ENCODE measurements at regions not wholly inside any gene's neighbourhood (a gene's known extent, or its start where the extent isn't known, plus 50 kb on each side); places are given as distances from the start of the nearest gene placed in this dataset.

- no peak for DNase-seq
These were observed 241.8 kb upstream of the PRDM1 start for GRCh38 chr6:105844275-105844883.

GRCh38 chr6:105839266-105839665 lies 246.9 kb upstream of the PRDM1 start:
- no peak for DNase-seq

GRCh38 chr6:105838171-105838570 lies 248.0 kb upstream of the PRDM1 start:
- DNase-seq: no peak

DNA sequence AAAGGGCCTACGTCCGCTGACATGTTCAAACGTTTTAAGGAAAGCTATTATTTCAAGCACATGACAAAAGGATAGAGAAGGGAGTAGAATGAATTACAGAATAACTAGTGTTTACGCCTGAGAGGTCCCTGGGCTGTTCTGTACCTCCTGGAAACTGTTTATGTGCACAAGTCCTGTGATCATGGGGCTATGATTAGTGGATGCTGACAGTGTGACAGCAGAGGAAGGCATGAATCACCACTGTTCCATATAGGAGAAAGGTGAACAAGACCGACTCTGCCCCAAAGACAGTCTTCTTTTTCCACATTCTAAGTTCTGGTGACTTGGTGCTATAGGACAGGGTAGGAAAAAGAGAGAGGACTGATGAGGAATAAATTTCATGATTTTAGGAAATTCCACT lies 249.2 kb upstream of the PRDM1 start:
- DNase-seq: no peak

- no peak for DNase-seq
These were observed 249.8 kb upstream of the PRDM1 start for GRCh38 chr6:105836379-105836778.

GRCh38 chr6:105835373-105835772 lies 250.8 kb upstream of the PRDM1 start:
- DNase-seq: no peak

DNA sequence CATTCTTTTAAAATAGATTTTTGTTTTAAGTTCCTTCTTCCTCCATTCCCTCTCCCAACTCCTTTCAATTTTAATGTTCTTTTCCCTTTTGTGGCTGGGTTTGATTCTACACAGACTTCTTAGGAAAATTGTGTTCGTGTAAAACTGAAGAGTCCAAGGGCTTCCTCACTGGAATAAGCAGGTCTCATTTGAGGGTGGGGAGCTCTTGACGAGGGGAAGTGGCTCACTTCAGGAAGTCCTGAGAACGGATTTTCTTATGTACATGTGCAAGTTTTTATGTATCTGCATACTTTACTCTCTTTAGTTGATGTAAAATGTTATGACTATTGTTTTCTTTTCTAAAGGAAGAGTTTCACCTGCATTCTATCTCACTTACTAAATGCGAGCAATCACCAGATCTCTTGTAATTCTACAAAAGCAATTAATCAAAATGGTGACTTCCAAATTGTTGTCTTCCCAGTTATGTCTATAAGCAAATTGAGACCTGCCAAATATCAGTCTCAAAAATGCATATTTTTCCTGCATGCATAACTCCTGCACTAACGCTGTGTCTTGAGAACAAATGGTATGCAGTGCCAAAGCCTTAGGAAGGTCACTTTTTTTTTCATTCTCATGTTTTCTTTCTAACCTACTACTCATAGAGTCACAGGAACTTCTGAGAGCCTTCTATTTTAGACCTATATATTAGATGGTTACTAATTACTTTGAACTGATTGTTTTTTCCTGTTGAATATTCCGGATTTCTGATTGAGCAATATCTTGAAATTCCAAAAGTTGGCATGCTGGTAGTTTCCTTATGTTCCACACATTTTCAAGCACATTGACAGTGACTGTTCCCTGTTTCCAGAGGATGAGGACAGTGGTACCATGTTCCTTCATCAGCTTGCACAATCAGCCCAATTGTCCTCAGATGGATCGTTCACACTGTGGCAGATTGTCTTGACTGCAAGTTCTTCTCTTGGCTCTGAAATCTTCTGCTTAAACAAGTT lies 251.9 kb upstream of the PRDM1 start:
- DNase-seq: no peak

GRCh38 chr6:105832313-105832761 lies 253.8 kb upstream of the PRDM1 start:
- DNase-seq: no peak

DNA sequence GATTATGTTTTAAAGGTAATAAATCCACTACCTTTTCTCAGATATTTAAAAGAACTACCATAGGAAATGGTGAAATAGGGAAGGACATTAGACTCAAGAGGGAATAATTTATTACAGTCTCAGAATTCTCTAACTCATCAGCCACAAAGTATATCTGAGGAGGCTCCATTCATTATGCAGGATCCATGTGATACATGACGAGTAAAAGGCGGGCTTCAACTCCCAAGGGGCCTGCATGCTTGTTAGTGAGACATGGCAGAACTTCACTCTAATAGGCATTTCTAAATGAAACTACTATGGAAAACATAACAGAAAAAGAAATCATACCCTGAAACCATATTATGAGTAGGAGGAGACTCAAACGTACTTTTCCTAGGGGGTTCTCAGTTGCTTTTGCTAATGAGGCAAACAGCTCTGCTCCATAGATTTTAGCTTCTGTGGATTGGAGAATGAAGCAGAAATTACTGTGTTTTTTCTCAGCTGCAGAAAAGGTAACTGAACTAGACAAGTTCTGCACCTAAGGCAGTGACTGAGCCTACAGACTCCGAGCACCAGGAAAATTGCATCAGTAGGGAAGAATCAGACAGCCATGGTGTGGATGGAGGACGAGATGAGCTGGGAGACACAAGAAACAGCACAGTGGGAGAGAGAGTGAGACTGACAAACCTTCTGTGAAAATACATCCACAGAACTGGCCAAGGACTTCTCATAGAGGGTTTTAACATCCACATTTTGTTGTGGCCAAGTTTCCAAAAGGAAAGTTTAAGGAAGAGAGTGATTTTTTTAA lies 254.6 kb upstream of the PRDM1 start:
- DNase-seq: no peak

- no peak for DNase-seq
These were observed 260.9 kb upstream of the PRDM1 start for GRCh38 chr6:105825210-105825609.

- DNase-seq: no peak
These were observed 261.4 kb upstream of the PRDM1 start for GRCh38 chr6:105824732-105825131.

DNA sequence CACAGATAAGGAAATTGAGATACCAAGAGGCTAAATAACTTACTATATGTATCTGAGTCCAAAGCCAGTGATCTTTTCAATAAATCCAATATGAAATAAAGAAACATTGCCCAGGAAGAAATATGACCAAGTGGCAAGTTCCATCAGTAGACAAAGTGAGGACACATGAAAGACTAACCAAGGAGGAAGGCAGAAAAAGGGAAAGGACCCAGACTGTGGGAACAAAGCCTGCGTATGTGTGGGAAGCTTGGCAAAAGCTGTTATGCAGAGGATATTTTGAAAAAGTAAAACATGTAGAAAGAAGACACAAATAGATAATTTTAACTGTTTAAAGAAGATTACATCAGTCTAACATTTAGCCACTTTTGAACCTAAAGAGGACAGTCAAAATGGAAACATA lies 264.4 kb upstream of the PRDM1 start:
- DNase-seq: no peak

DNA sequence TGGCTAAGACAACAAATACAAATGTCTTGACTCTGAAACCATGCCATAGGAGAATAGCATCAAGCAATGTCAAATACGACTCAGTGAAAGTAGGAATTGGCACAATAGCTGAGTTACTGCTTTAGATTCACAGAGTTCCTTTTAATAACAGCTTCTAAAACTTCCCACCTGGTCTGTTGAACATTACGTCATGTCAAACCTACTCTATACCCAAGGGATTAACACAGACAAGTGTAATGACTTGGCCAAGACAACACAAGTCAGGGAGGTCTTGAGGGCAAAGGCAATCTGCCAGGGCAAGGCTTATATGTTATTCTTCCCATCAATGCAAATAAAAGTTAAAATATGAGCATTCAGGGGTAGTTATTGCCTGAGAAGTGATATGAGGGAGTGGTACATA lies 265.1 kb upstream of the PRDM1 start:
- no peak for DNase-seq

GRCh38 chr6:105819745-105820144 lies 266.4 kb upstream of the PRDM1 start:
- no peak for DNase-seq

- no peak for DNase-seq
These were observed 267.6 kb upstream of the PRDM1 start for GRCh38 chr6:105818505-105818904.

DNA sequence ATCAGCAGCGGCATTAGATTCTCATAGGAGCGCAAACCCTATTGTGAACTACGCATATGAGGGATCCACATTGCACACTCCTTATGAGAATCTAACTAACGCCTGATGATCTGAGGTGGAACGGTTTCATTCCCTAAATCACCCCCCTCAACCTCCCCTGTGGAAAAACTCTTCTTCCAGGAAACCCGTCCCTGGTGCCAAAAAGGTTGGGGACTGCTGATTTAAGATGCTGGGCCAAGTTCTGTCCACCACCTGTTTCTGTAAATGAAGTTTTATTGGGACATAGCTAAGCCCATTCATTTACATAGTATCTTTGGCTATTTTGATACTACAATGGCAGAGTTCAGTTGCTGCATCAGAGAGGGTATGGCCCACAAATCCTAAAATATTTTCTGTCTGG lies 268.2 kb upstream of the PRDM1 start:
- no peak for DNase-seq

DNA sequence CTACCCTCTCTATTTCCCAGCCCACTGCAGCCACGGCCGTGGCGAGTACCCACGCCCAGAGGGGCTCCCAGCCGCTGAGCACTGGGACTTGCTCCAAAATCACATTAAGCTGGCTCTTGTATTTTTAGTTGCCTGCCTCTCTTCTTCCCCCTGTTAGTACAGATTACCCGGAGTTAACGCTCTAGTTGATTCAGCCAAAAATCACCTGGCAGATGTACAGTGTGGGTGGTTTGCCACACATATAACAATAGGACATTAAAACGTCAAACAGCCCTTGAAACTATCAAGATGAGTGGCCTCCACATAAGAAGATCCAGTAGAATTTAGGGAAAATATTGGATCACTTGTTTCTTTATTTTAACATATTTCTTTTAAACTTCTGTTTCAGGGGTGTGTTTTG lies 268.8 kb upstream of the PRDM1 start:
- DNase-seq: no peak

GRCh38 chr6:105816847-105817246 lies 269.3 kb upstream of the PRDM1 start:
- DNase-seq: no peak

DNA sequence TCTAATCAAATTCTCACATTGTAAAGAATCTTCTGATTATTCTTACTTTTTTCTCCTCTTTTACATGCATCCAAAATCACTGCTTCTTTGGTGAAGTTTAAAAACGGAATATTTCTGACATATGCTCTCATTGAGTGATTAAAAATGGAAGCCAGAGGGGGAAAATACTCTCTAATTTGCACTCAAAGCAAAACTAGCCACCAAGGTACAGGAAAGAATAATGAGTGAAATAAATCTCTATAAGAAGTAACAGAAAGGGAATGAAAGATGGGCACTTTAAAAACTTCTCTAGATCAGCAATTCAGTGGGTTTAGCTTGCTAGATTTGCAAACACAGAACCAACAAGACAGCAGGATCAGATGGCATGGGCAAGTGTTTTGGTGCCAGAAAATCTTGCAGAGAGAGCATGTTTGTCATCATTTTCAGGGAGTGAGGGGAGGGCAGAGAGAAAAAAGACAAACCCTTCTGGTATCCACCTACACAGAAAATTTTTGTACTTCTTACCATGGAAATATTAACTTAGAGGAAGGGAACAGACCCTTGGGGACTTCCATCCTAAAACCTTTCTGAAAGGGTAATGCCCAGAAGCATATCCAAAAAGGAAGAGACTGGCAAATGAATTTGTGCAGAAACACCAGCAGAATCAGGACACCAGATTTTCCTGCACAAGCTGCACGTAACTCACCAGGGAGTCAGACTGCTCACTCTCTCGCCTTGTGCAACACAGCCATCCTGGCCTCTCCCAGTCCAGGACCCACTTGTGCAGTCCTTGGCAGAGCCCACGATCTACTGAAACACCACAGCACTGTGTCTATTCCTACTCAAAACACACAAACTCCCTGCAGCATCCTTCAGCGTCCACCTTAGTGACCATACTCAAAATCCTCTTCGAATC lies 270.2 kb upstream of the PRDM1 start:
- no peak for DNase-seq

DNA sequence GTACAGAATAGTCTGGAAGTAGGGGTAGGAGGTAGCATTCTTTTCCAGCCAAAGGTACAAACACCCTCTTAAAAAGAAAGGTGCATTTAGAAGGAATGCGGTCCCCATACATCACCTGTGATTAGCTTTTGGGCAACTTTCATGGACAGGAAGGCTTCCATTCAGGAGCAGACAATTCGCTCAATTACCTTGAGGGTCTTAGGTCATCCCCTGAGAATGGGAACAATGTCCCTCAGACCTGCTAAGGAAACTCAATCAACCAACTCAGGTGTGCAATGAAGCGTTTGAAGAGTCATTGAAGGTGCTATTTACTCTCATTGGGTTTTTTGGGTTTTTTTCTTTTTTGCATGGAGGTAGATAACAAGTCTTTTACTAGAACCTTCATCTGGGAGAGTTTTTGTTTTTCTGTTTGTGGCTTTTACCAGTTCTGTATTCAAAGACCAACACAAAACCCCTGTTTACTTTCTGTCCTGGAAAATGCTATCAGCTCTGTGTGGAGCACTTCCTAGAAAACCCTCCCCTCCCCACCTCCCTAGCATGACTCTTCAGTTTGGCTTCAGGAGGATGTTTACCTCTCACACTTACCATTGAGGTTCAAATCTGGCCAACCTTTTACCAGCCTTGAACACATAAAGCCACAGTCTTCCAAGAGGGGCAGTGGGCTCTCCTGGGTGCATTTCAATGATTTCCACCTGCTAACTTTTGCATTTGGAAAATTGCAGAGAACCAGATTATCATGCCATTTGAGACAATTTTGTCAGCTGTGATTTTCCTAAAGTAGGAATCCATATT lies 271.2 kb upstream of the PRDM1 start:
- DNase-seq: no peak

DNA sequence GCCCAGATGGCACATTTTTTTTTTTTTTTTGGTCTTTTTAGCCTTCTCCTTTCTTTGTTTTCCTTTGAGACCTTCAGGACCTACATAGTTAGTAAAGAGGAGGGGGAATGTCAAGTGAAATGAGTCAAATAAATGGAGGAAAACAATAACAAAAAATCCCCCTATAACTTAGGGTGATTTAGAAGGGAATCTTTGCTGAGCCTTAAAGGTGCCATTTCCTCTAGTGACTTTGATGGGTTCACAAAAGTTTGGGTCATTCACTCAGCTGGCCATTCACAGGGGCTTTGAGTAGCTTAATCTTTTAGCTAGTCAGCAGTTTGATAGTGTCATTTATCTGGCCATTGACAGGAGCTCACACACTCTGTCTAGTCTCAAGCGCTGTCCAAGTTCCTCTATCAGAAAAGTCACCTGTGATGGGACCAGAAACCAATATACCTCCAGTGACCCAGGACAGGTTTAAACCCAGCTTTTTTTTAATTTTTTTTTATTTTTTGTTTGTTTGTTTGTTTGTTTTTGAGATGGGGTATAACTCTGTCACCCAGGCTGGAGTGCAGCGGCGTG lies 275.1 kb upstream of the PRDM1 start:
- DNase-seq: no peak
